ENCODE measurements at regions not wholly inside any gene's neighbourhood (a gene's known extent, or its start where the extent isn't known, plus 50 kb on each side); places are given as distances from the start of the nearest gene placed in this dataset.

- H3K27me3 Mint-ChIP-seq (ENCODE audit: unreplicated experiment), result no peaks in the 10 kb centered on the region
- no peak overlapping the region for H3K4me3 Mint-ChIP-seq (ENCODE audit: unreplicated experiment)
- no peaks in the 10 kb centered on the region for H3K36me3 Mint-ChIP-seq (ENCODE audit: unreplicated experiment)
- TF ChIP-seq, protein P1, sequence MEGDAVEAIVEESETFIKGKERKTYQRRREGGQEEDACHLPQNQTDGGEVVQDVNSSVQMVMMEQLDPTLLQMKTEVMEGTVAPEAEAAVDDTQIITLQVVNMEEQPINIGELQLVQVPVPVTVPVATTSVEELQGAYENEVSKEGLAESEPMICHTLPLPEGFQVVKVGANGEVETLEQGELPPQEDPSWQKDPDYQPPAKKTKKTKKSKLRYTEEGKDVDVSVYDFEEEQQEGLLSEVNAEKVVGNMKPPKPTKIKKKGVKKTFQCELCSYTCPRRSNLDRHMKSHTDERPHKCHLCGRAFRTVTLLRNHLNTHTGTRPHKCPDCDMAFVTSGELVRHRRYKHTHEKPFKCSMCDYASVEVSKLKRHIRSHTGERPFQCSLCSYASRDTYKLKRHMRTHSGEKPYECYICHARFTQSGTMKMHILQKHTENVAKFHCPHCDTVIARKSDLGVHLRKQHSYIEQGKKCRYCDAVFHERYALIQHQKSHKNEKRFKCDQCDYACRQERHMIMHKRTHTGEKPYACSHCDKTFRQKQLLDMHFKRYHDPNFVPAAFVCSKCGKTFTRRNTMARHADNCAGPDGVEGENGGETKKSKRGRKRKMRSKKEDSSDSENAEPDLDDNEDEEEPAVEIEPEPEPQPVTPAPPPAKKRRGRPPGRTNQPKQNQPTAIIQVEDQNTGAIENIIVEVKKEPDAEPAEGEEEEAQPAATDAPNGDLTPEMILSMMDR (IDR thresholded peaks at IDR 0.05), result no peak
- no peaks in the 10 kb centered on the region for H3K4me1 Mint-ChIP-seq (ENCODE audit: unreplicated experiment)
- no peak for DNase-seq (ENCODE audit: extremely low spot score, unreplicated experiment)
- no peak overlapping the region for H3K27ac Mint-ChIP-seq (ENCODE audit: unreplicated experiment)
- H3K9me3 Mint-ChIP-seq (ENCODE audit: unreplicated experiment), result peaks cover 19% of the 10 kb centered on the region
These were observed 812.9 kb upstream of the AGA start for GRCh38 chr4:178255172-178255571.

GRCh38 chr4:178258603-178259002, 816.4 kb upstream of the AGA start:
- TF ChIP-seq, protein P1 (IDR thresholded peaks at IDR 0.05), result no peak
- no peak overlapping the region for H3K27ac Mint-ChIP-seq (ENCODE audit: unreplicated experiment)

DNA sequence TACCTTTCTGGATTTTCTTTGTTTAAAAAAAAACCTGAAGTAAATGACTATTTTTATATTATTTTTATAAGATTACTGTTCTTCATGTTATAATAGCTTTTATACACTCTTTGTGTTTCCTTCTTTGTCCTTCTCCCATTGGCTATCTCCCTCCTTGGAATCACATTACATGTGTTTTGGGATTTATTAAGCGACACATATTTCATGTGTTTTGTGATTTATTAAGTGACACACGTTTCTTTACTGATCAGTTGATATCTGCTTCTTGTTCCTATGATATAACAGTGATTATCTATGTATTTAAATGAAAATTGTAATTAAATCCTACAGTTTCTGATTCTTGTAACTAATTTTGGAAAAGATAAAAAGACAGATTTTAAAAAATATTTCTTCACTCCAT, 817.3 kb upstream of the AGA start:
- Mint-ChIP-seq H3K27ac (ENCODE audit: unreplicated experiment) (no peak overlapping the region), H3K4me3 (ENCODE audit: unreplicated experiment) (no peak overlapping the region), H3K27me3 (ENCODE audit: unreplicated experiment) (no peaks in the 10 kb centered on the region), H3K9me3 (ENCODE audit: unreplicated experiment) (peaks cover 5% of the 10 kb centered on the region), H3K36me3 (ENCODE audit: unreplicated experiment) (no peaks in the 10 kb centered on the region), H3K4me1 (ENCODE audit: unreplicated experiment) (no peaks in the 10 kb centered on the region)
- DNase-seq (ENCODE audit: extremely low spot score, unreplicated experiment), result no peak
- TF ChIP-seq, protein P1 (IDR thresholded peaks at IDR 0.05), result no peak

More at GRCh38 chr4:178258603-178259002, 816.4 kb upstream of the AGA start:
- Mint-ChIP-seq H3K27me3 (ENCODE audit: unreplicated experiment) (no peaks in the 10 kb centered on the region), H3K4me1 (ENCODE audit: unreplicated experiment) (no peaks in the 10 kb centered on the region), H3K9me3 (ENCODE audit: unreplicated experiment) (peaks cover 9% of the 10 kb centered on the region), H3K4me3 (ENCODE audit: unreplicated experiment) (no peak overlapping the region), H3K36me3 (ENCODE audit: unreplicated experiment) (no peaks in the 10 kb centered on the region)
- DNase-seq (ENCODE audit: extremely low spot score, unreplicated experiment), result no peak

GRCh38 chr4:178264001-178264400, 821.8 kb upstream of the AGA start:
- TF ChIP-seq, protein P1 (IDR thresholded peaks at IDR 0.05), result no peak
- Mint-ChIP-seq H3K27ac (ENCODE audit: unreplicated experiment) (no peak overlapping the region), H3K36me3 (ENCODE audit: unreplicated experiment) (no peaks in the 10 kb centered on the region), H3K4me3 (ENCODE audit: unreplicated experiment) (no peak overlapping the region), H3K9me3 (ENCODE audit: unreplicated experiment) (no peaks in the 10 kb centered on the region), H3K27me3 (ENCODE audit: unreplicated experiment) (no peaks in the 10 kb centered on the region), H3K4me1 (ENCODE audit: unreplicated experiment) (no peaks in the 10 kb centered on the region)
- no peak for DNase-seq (ENCODE audit: extremely low spot score, unreplicated experiment)

GRCh38 chr4:178271386-178271785, 829.1 kb upstream of the AGA start:
- TF ChIP-seq, protein P1 (IDR thresholded peaks at IDR 0.05), result no peak
- H3K36me3 Mint-ChIP-seq (ENCODE audit: unreplicated experiment), result no peaks in the 10 kb centered on the region
- H3K4me1 Mint-ChIP-seq (ENCODE audit: unreplicated experiment), result no peaks in the 10 kb centered on the region
- no peak overlapping the region for H3K27ac Mint-ChIP-seq (ENCODE audit: unreplicated experiment)
- DNase-seq (ENCODE audit: extremely low spot score, unreplicated experiment), result no peak
- H3K27me3 Mint-ChIP-seq (ENCODE audit: unreplicated experiment), result no peaks in the 10 kb centered on the region
- no peak overlapping the region for H3K4me3 Mint-ChIP-seq (ENCODE audit: unreplicated experiment)
- no peaks in the 10 kb centered on the region for H3K9me3 Mint-ChIP-seq (ENCODE audit: unreplicated experiment)

All from osteocyte (in vitro differentiated cells).